C4-2B (cell line): ENCODE measurements at regions not wholly inside any gene's neighbourhood (a gene's known extent, or its start where the extent isn't known, plus 50 kb on each side); places are given as distances from the start of the nearest gene placed in this dataset.

ENCODE experiments used
- H3K27ac ChIP-seq: fragments of 450-650 bp; 2 replicates; pipeline ENCODE4 v1.5.1; 2017
- CTCF ChIP-seq: fragments of 450-650 bp; conservative IDR thresholded peaks from 2 replicates; pipeline ENCODE4 v1.5.1; 2017; ENCODE audit warnings: mild to moderate bottlenecking
- ZFX ChIP-seq: fragments of 450-650 bp; IDR thresholded peaks from 2 replicates; pipeline ENCODE4 v1.6.1; 2017

GRCh38 chr13:29959603-29960002 is 109.2 kb upstream of the UBL3 start:
- no peak overlapping the region for H3K27ac ChIP-seq
- TF ChIP-seq CTCF (no peak), ZFX (no peak)

- no peak for TF ChIP-seq CTCF
- no peak for TF ChIP-seq ZFX
- H3K27ac ChIP-seq = no peak overlapping the region
Observed at GRCh38 chr13:29959086-29959485, 108.7 kb upstream of the UBL3 start.

- TF ChIP-seq ZFX (no peak), CTCF (no peak)
- no peak overlapping the region for H3K27ac ChIP-seq
Observed at GRCh38 chr13:29958476-29958875, 108.1 kb upstream of the UBL3 start.

GRCh38 chr13:29957320-29957719 is 106.9 kb upstream of the UBL3 start:
- H3K27ac ChIP-seq = peak overlapping the region; percentile 12
- TF ChIP-seq ZFX = no peak

GRCh38 chr13:29956853-29957252 is 106.4 kb upstream of the UBL3 start:
- TF ChIP-seq ZFX (no peak), CTCF (no peak)
- peak overlapping the region; percentile 12 for H3K27ac ChIP-seq

GRCh38 chr13:29955137-29955650 is 104.8 kb upstream of the UBL3 start:
- H3K27ac ChIP-seq = no peak overlapping the region
- TF ChIP-seq CTCF = no peak
- TF ChIP-seq ZFX = no peak

GRCh38 chr13:29954082-29955028 is 103.9 kb upstream of the UBL3 start:
- H3K27ac ChIP-seq = no peak overlapping the region
- TF ChIP-seq CTCF = no peak
- no peak for TF ChIP-seq ZFX

GRCh38 chr13:29953542-29953941 is 103.1 kb upstream of the UBL3 start:
- TF ChIP-seq CTCF (no peak), ZFX (no peak)
- H3K27ac ChIP-seq = no peak overlapping the region
